22Rv1 (cell line): ENCODE measurements at regions not wholly inside any gene's neighbourhood (a gene's known extent, or its start where the extent isn't known, plus 50 kb on each side); places are given as distances from the start of the nearest gene placed in this dataset.

Source experiments
- CTCF ChIP-seq: fragments of 450-650 bp; IDR thresholded peaks from 2 replicates; pipeline ENCODE4 v1.5.1; 2017; ENCODE audit warnings: mild to moderate bottlenecking
- ZFX ChIP-seq: fragments of 450-650 bp; IDR thresholded peaks from 2 replicates; pipeline ENCODE4 v1.6.1; 2017; ENCODE audit warnings: antibody characterized with exemption, borderline replicate concordance

- TF ChIP-seq CTCF (no peak), ZFX (no peak)
These were observed 217.2 kb downstream of the SHCBP1 start for GRCh38 chr16:46404028-46404427.
